NCI-H748 treated with DMSO at 0.1 percent for 48 hours (cell line): ENCODE measurements at regions not wholly inside any gene's neighbourhood (a gene's known extent, or its start where the extent isn't known, plus 50 kb on each side); places are given as distances from the start of the nearest gene placed in this dataset.

Experiments
- DNase-seq: peaks from one replicate; lab custom pipeline; 2025; lab: John Stamatoyannopoulos, UW

DNA sequence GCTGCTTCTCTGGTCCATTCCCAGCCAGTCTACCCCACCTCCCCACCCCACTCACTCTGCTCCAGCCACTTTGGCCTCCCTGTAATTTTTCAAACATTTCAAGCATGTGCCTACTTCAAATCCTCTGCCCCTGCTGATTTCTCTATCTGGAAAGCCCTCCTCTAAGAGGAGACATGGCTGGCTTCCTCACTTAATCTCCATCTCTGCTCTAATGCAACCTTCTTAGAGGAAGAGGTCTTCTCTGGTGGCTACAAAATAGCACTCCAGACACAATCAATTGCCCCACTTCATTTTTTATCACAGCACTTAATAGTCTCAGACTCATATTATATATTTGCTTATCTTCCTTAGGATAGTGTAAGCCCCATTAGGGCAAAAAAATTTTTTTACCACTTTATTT lies 161.1 kb upstream of the SLC39A10 start:
- no peak for DNase-seq

DNA sequence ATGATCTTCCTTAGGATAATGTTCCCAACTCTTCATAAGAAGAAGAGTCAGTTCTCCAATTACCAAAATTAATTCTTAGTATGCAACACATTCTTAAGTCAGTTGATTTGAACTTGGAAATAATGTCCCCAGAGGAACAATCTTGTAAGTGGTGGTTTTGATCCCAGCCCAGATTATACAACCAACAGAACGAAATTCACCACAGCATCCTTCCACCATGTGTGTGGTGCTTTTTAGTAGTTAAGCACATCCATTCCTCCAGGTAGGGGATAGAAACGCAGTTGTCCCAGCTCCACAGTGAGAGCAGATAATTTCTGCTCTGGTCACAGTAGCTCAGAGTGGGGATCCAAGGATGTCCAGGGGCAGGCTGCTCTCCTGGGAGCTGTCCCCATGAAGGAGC lies 161.7 kb upstream of the SLC39A10 start:
- no peak for DNase-seq

DNA sequence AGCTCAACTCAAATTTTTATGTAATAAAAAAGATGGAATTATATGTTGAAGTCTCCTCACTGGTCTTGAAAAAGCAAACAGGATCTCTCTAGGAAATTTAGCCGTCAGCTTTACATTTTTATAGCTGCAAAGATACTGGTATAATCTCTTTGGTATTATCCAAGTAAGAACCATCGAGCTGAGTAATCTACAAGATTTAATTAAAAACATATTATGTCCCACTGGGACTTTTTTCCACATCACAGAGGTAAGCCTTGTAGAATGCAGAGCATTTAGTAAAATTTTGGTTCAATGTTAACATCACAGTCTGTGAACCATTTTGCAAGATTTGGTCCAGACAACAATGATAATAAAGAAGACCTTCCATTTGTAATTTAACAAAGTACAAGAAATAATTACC lies 162.6 kb upstream of the SLC39A10 start:
- DNase-seq = no peak

DNA sequence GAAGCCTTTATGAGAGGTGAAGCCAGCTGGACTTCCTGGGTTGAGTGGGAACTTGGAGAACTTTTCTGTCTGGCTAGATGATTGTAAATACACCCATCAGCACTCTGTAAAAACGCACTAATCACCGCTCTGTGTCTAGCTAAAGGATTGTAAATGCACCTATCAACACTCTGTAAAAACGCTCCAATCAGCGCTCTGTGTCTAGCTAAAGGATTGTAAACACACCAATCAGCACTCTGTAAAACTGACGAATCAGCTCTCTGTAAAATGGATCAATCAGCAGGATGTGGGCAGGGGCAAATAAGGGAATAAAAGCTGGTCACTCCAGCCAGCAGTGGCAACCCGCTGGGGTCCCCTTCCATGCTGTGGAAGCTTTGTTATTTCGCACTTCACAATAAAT lies 163.6 kb upstream of the SLC39A10 start:
- no peak for DNase-seq

DNA sequence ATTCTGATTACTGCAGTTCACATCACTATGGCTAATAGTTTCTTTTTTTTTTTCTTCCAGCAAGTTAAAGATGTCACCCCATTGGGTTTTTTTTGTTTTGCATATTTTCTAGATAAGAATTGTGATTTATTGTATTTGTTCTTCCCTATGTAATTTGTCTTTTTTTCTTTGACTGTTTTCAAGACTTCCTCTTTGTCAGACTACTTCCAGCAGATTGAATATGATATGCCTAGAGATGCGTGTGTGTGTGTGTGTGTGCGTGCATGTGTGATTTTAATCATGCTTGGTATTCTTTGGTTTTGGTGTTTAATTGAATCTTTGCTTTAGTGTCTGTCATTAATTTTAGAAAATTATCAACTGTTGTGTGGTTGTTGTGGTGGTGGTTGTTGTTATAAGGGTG lies 166.7 kb upstream of the SLC39A10 start:
- DNase-seq = no peak

DNA sequence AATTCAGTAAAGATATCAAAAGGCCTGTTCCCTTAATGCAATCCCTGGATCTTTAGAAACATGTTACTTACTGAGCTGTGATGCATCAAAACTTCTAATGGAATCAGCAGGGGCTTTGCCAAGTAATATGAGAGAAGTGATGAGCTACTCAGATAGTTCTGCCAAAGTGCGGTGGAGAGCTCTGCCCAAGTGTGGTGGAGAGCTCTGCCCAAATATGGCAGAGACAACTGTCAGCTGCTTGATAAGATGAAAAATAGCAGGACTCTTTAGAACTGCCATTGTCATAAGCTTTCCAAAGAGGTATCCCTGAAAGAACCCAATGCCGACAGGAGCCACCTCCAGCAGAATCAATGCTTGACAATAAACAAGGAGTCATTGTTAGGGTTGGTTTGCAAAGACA lies 167.9 kb upstream of the SLC39A10 start:
- no peak for DNase-seq

DNA sequence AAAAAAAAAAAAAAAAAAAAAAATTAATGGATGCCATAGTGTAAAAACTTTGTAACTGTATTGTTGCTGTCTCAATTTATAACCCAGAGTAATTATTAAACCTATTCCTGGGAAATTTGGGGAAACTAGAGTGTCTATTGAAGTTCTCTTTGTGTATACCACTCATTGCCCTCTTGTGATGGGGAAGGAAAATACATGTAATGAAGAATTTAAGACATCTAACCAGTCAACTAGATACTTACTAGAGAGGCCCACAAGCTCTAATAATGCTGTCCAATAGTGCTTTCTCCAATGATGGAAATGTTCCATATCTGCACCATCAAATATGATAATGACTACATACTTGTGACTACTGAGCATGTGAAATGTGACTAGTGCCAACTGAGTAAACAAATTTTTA lies 168.5 kb upstream of the SLC39A10 start:
- no peak for DNase-seq

DNA sequence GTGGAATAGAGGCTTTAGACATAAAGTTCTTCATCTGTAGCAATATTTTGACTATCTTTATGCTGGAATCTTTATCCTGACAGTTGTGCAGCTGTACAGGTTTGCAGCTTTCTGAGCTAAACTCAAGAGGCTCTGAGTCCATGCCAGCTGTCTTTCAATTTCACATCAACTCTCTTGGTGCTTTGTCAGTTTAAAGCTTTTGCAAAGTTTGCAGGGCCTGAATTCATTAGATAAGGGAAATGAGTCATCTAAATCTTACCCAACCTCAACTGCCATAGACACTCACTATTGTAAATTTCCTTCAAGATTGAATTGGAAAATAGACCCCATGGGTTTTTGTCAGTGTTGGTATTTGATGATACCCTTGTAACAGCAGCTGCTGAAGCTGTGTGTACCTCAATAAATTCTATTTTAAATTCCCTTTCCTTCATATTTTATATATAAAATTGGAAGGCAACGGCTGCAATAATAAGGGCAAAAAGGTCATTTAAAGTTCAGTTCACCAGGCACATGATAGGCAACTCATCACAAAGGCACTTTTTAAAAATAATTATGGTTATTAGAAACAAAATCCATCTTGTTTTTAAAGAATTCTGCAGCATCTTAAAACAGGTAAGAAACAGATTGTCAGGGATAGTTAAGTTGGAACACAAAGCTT lies 169.9 kb upstream of the SLC39A10 start:
- no peak for DNase-seq

DNA sequence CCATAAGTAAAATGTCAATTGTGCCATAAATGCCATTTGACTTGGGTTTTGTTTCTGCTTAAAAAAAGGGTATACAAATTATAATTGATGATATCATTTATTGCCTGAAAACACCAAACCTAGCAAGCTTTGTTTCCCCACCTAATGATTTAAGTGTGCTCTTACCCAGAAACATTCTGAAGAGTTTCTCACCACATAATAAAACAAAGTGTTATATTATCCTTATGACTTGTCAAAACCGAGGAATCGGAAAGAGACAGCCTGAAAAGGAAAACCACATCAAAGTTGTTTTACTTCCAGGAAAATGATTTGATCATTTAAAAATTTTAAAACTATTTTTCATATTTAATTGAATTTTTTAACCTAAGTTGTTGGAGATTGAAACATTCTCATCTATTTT lies 170.5 kb upstream of the SLC39A10 start:
- DNase-seq = no peak

DNA sequence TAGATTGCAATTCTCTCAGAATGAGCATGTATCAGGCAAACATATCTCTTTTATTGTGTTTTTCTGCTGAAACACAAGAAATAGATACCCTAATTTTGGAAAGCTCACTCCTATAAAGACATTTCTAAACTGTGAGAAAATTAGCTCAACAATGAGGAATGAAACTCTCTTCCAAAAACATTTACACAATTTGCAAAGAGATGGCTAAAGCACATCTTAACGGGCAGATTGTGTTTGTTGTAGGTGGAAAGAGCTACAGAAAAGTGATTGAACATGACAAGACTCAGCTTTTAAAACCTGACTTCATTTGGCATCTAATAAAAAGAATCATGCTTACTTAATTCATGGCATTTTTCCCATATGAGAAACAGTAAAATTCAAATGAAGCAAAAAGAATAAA lies 175.0 kb upstream of the SLC39A10 start:
- no peak for DNase-seq

DNA sequence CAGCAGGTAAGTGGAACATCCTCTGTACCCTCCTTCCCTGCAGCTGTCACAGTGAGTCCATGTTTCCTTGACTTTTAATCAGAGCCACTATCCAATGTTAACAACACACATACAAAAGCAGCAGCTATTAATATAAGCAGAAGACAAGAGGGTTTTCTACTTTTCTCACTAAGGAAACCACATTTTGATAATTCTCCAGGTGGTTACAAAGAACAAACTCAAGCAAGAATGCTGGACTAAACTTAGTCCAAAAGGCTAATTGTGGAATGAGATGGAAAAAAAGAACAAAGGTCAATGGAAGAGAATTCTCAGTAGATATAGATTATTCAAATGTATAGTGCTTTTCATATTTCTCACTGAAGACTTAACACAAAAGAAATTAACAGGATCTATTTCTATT lies 176.9 kb upstream of the SLC39A10 start:
- no peak for DNase-seq

DNA sequence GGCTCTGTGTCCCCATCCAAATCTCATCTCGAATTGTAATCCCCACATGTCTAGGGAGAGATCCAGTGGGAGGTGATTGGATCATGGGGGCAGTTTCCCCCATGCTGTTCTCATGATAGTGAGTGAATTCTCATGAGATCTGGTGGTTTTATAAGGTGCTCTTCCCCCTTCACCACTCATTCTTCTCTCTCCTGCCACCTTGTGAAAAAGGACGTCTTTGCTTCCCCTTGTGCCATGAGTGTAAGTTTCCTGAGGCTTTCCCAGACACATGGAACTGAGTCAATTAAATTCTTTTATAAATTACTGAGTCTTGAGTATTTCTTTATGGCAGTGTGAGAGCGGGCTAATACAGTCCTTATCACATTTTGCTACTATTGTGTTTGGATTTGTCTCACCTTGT lies 177.6 kb upstream of the SLC39A10 start:
- no peak for DNase-seq

DNA sequence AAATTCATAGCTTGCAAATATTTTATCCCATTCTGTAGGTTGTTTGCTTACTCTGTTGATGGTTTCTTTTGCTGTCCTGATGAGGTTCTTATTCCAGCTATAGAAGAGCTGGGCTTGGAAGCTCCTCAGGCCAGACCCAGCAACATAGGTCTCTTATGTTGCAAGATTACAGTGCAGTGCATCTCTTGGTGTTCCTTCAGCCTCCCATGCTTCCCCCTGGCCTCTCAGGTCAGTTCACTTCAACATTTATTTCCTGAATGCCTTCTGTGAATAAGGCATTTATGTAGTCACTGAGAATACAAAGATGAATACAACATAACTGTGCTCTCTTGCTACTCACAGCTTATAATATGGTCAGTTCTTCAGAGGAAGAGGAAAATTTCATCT lies 179.0 kb upstream of the SLC39A10 start:
- DNase-seq = no peak

DNA sequence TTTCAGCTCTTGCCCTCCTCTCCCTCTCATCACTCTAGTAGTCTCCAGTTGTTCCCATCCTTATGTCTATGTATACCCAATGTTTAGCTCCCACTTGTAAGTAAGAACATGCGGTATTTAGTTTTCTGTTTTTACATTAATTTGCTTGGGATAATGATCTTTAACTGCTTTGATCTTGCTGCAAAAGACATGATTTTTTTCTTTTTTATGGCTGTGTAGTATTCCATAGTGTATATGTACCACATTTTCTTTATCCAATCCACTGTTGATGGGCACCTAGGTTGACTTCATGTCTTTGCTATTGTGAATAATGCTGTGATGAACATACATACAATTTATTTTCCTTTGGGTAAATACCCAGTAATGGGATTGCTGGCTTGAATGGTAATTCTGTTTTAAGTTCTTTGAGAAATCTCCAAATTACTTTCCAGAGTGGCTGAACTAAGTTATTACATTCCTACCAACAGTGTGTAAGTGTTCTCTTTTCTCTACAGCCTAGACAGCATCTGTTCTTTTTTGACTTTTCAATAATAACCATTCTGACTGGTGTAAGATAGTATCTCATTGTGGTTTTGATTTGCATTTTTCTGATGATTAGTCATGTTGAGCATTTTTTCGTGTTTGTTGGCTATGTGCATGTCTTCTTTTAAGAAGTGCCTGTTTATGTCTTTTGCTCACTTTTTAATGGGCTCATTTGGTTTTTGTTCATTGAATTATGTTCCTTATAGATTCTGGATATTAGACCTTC lies 179.6 kb upstream of the SLC39A10 start:
- no peak for DNase-seq

DNA sequence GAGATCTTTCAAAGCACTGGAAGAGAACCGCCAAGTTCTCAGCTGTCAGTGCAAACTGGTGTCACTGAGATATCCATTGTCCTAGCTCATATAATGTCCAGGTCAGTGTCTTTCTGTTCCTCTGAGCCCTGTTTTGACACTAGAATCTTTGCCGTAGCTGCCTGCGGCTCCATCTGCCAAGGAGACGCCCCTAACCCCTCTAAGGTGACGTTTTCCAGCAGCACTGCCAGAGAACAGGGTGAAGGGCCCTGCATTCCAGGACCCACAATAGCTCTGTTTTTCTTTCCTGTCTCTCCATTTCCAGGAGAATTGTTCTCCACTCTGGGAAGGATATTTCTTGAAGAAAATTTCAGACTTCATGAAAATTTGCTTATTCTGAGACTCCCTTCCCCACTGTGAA lies 181.7 kb upstream of the SLC39A10 start:
- no peak for DNase-seq

DNA sequence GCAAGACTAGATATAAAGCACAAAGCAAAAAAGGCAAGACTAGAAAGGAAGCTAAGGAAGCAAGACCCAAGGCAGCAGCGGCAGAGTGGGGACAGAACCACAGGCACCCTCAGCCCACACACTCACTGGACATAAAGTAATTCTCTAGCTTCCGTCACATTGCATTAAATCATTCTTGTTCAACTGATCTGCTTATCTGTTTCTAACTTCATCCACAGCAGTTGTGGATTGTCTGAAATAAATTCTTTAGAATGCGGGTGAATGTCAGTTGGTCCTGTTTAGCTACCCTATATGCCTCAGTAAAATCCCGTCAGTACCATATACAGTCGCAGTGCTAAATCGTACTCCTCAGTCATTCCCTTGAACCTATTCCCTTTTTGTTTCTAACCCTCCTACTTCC lies 183.2 kb upstream of the SLC39A10 start:
- no peak for DNase-seq

DNA sequence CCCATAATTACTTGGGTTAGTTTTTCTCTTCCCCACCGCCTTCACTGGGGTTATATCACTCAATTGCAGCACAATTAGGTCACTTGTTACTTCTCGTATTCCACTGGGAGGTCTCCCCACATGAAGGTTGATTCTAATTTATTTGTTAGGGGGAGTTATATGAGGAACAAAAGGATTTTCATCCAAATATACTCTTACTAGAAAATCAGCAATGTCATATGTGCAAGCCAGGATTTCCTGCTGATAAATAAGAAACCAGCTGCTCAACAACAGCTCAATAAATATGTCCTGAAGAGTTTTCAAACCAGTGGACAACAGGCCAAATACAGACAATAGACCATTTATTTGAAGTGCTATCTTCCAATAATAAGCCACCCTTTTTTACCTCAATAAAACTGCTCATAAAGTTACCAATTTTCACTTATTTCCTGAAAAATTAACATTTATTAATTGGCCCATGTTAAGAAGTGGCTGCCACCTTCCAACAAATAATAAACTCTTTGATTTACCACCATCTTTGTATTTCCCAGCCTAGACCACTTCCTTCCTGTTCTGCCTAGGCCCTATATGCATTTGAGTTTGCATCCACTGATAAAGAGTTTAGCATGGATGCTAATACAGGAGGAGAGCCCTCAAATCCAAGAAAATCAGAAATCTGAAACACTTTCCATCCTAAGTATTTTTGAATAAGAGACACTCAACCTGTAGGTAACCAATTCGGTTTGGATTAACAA lies 184.4 kb upstream of the SLC39A10 start:
- no peak for DNase-seq

DNA sequence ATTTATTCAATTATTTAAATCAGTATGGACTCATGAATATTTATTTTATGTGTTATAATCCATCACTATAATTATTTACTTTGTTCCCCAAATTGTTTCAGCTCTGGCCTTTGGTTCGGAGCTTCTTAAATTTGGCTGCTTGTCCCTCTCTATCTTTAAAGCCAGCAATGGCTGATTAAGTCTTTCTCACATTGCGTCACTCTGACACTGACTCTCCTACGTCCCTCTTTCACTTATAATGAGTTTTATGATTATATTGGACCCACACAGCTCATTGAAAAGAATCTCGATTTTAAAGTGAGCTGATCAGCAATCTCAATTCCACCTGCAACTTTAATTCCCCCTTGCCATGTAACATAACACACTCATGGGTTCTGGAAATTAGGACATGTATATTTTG lies 185.2 kb upstream of the SLC39A10 start:
- DNase-seq = no peak

DNA sequence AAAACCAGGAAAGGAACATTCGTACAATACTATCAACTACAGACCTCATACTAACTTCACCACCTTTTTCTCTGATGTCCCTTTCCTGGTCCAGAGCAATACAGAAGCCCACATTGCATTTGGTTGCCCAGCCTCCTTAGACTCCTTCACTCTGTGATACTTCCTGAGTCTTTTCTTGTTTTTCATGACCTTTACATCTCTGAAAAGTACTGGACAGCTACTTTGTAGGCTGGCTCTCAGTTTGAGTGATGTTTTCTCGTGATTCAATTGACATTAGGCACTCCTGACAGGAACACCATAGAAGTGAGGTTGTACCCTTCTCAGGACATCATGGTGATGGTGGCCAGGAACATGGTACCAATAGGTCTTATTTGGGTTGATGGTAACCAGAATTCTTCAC lies 185.9 kb upstream of the SLC39A10 start:
- no peak for DNase-seq

DNA sequence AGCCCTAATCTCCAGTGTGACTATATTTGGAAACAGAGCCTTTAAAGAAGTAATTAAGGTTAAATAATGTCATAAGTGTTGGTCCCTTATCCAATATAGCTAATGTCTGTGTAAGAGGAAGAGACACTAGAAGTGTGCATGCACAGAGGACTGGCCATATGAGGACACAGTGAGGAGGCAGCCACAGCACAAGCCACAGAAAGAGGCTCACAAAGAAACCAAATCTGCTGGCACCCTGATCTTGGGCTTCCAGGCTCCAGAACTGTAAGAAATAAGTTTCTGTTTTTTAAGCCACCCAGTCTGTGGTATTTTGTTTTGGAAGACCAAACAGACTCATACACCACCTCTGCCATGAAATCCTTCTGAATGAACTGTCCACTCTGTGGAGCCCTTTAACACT lies 186.4 kb upstream of the SLC39A10 start:
- DNase-seq = no peak

DNA sequence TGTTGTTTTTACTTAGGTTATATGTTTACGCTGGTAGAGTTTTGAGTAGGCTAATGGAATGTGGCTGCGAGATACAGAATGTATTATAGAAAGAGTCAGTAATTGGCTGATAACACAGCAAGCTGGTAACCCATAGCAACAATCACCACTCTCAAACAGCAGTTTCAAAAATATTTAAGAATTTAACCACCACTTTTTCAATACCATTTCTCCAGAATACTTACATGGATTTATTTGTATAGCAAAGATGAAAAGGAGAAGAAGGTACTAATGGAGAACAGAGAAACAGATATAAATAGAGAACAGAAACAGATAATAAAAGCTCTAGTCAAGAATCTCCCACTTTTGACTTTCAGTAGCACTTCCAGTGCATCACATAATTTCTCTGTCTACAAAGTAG lies 188.3 kb upstream of the SLC39A10 start:
- no peak for DNase-seq

DNA sequence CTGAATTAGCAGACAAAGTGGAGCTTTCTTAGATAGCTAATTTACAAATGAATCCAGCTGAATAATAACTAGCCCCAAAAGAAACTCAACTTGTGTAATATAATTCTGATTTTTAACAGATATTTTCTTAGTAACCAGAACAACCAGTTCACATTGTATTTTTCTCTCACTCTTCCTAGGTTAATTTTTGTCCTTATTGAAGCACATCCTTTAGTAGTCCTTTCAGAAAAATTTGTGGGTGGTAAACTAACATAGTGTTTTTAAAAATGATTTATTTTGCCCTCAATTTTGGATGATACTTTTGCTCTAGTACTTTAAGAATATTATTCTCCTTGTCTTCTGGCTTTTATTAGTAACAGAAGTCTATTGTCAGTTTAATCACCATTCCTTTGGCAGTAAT lies 190.6 kb upstream of the SLC39A10 start:
- DNase-seq = no peak

DNA sequence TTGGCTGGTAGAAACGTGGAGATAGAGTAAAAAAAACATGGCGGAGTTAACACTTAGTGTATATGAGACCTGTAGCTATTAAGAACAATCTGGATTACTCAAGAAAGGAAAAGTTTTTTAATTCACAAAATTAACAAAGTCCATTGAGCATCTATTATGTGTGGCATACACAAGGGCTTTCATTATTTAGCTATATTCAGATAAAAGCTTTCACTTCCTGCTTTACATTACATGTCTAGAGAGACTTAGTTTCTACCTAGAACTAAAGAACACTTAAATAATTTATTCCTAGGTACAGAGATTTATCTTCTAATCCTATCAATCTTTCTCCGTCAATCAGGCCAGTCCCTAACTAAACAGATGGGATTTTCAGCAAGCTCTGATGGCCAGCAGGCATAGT lies 196.0 kb upstream of the SLC39A10 start:
- no peak for DNase-seq
